Omental fat pad (tissue), 3 donors: ENCODE measurements at regions not wholly inside any gene's neighbourhood (a gene's known extent, or its start where the extent isn't known, plus 50 kb on each side); places are given as distances from the start of the nearest gene placed in this dataset.

Experiments
- ATAC-seq: fragments of 150-250 bp; one replicate; pipeline ENCODE4 v1.9.1; 2016; ENCODE audit warnings: mild to moderate bottlenecking, moderate library complexity; ENCODE audit not compliant: low FRiP score
- DNase-seq: peaks from one replicate; pipeline ENCODE4 v3.0.0-alpha.2; 2019; ENCODE audit warnings: low spot score
- CTCF ChIP-seq, 3 donors: fragments of 450-650 bp; IDR thresholded peaks; one replicate each; pipeline ENCODE4 v1.5.1; 2016 to 2017; ENCODE audit warnings: antibody characterized with exemption in 3 of 3, mild to moderate bottlenecking in 3 of 3, moderate library complexity in 2 of 3

GRCh38 chr18:22783245-22783644, 149.9 kb upstream of the RBBP8 start:
- no peak for TF ChIP-seq CTCF (IDR thresholded peaks at IDR 0.05)
- ATAC-seq = no peak
- no peak for DNase-seq

DNA sequence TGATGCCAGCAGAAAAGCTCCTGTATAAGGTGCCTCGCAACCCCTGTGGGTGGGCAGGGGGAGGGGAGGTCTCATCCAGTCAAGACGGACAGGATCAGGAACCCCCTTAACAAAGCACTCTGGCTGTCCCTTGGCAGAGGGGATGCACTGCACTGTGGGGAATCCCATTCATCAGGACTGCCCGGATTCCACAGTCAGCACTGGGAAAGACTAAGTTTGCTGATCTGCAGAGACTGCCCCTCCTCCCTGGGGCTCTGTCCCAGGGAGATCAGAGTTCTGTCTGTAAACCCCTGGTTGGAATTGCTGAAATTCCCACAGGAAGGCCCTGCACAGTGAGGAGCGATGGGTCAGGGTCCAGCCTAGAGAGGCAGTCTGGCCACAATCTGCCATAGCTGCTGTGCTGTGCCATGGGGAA, 149.5 kb upstream of the RBBP8 start:
- ATAC-seq (no peak), DNase-seq (no peak)
- TF ChIP-seq CTCF (IDR thresholded peaks at IDR 0.05) = no peak

- ATAC-seq = peak; percentile 28
- no peak for TF ChIP-seq CTCF (IDR thresholded peaks at IDR 0.05)
Measured at GRCh38 chr18:22789052-22789451, 144.1 kb upstream of the RBBP8 start.

GRCh38 chr18:22789600-22789999, 143.5 kb upstream of the RBBP8 start:
- DNase-seq (no peak), ATAC-seq (no peak)
- no peak for TF ChIP-seq CTCF (IDR thresholded peaks at IDR 0.05)

More at GRCh38 chr18:22789052-22789451, 144.1 kb upstream of the RBBP8 start:
- no peak for DNase-seq

- no peak for TF ChIP-seq CTCF (IDR thresholded peaks at IDR 0.05)
- ATAC-seq (no peak), DNase-seq (no peak)
Measured at GRCh38 chr18:22790545-22791309, 142.4 kb upstream of the RBBP8 start.

DNA sequence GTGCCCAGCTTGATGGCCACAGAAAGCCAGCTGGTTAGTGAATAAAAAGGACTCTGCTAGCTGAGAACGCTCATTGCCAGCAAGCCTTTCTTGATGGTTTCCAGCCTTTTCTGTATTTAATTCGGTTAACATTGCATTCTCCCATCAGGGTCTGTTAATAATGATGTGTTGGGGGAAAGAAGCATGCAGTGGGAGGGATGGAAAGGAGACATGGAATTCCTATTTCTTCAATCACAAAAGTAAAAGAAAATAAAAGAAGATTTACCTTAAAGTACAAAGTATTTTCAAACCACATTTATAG, 141.9 kb upstream of the RBBP8 start:
- no peak for DNase-seq
- TF ChIP-seq CTCF (IDR thresholded peaks at IDR 0.05) = no peak
- no peak for ATAC-seq

DNA sequence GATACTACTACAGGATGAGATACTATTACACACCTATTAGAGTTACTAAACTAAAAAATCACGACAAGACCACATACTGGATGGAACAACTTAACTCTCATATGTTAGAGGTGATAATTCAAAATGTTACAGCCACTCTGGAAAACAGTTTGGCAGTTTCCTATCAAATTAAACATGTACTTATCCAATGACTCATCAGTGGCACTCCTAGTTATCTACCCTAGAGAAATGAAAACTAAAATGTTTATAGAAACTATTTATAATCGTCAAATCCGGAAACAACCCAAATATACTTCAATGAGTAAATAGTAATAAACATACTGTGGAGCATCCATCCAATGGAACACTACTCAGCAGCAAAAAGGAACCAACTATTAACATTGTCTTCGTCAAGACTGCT, 137.0 kb upstream of the RBBP8 start:
- ATAC-seq (peak; percentile 35), DNase-seq (no peak)
- no peak for TF ChIP-seq CTCF (IDR thresholded peaks at IDR 0.05)
